ENCODE measurements at regions not wholly inside any gene's neighbourhood (a gene's known extent, or its start where the extent isn't known, plus 50 kb on each side); places are given as distances from the start of the nearest gene placed in this dataset.

DNA sequence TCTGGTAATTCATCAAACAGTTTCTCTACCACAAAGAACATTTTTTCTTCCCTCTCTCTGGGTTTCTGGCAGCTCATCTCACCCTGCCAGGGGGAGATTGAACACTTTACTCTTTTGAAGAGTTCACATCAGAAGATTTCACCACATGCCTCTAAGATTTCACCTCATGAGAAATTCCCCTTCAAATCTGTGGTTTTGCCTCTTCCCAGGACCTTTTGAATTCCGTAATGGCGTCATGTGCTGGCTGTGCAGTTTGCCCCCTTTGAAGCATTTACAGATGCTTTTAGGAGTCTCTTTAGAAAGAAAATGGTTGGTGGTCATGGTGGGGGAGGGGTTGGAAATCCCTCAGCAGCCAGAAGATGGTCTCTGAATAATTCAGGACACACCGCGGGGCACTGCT lies 486.1 kb downstream of the QKI start:
- Mint-ChIP-seq H3K27ac (ENCODE audit: unreplicated experiment) (no peak overlapping the region), H3K9me3 (ENCODE audit: unreplicated experiment) (no peaks in the 10 kb centered on the region), H3K4me3 (ENCODE audit: unreplicated experiment) (no peak overlapping the region), H3K27me3 (ENCODE audit: unreplicated experiment) (no peaks in the 10 kb centered on the region), H3K36me3 (ENCODE audit: low read depth, unreplicated experiment) (no peaks in the 10 kb centered on the region), H3K4me1 (ENCODE audit: unreplicated experiment) (no peaks in the 10 kb centered on the region)
- DNase-seq (ENCODE audit: low spot score): no peak
- TF ChIP-seq, protein P1, sequence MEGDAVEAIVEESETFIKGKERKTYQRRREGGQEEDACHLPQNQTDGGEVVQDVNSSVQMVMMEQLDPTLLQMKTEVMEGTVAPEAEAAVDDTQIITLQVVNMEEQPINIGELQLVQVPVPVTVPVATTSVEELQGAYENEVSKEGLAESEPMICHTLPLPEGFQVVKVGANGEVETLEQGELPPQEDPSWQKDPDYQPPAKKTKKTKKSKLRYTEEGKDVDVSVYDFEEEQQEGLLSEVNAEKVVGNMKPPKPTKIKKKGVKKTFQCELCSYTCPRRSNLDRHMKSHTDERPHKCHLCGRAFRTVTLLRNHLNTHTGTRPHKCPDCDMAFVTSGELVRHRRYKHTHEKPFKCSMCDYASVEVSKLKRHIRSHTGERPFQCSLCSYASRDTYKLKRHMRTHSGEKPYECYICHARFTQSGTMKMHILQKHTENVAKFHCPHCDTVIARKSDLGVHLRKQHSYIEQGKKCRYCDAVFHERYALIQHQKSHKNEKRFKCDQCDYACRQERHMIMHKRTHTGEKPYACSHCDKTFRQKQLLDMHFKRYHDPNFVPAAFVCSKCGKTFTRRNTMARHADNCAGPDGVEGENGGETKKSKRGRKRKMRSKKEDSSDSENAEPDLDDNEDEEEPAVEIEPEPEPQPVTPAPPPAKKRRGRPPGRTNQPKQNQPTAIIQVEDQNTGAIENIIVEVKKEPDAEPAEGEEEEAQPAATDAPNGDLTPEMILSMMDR (IDR thresholded peaks at IDR 0.05; ENCODE audit: unreplicated experiment): no peak

- Mint-ChIP-seq H3K4me1 (ENCODE audit: unreplicated experiment) (no peaks in the 10 kb centered on the region), H3K27ac (ENCODE audit: unreplicated experiment) (no peak overlapping the region), H3K36me3 (ENCODE audit: low read depth, unreplicated experiment) (no peaks in the 10 kb centered on the region), H3K27me3 (ENCODE audit: unreplicated experiment) (no peaks in the 10 kb centered on the region), H3K4me3 (ENCODE audit: unreplicated experiment) (no peak overlapping the region), H3K9me3 (ENCODE audit: unreplicated experiment) (no peaks in the 10 kb centered on the region)
- DNase-seq (ENCODE audit: low spot score): no peak
- TF ChIP-seq, protein P1 (IDR thresholded peaks at IDR 0.05; ENCODE audit: unreplicated experiment): no peak
Observed at GRCh38 chr6:163897669-163898068, 483.2 kb downstream of the QKI start.

DNA sequence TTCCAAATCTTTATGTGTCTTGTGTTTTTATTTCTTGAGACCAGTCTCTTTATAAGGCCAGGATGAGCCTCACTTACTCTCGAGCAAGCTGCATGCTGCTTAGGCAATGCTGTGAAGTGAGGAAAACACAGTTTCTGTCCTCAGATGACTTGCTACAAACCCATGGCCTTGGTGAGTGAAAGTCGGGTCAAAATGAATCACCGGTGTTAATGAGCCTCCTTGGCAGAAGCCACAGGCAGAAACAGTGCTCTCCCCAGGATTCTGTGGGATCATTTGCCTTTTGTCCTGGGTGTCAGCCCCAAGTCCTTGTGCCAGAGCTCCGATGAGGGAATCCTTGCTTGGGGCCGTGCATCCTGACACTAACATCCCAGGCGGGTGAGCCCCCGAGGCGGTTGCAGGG lies 482.5 kb downstream of the QKI start:
- Mint-ChIP-seq H3K4me1 (ENCODE audit: unreplicated experiment) (no peaks in the 10 kb centered on the region), H3K27ac (ENCODE audit: unreplicated experiment) (no peak overlapping the region), H3K27me3 (ENCODE audit: unreplicated experiment) (no peaks in the 10 kb centered on the region), H3K36me3 (ENCODE audit: low read depth, unreplicated experiment) (no peaks in the 10 kb centered on the region), H3K4me3 (ENCODE audit: unreplicated experiment) (no peak overlapping the region), H3K9me3 (ENCODE audit: unreplicated experiment) (no peaks in the 10 kb centered on the region)
- DNase-seq (ENCODE audit: low spot score): no peak
- TF ChIP-seq, protein P1 (IDR thresholded peaks at IDR 0.05; ENCODE audit: unreplicated experiment): no peak

- Mint-ChIP-seq H3K27me3 (ENCODE audit: unreplicated experiment) (no peaks in the 10 kb centered on the region), H3K4me3 (ENCODE audit: unreplicated experiment) (no peak overlapping the region)
Observed at GRCh38 chr6:163895162-163895561, 480.6 kb downstream of the QKI start.

DNA sequence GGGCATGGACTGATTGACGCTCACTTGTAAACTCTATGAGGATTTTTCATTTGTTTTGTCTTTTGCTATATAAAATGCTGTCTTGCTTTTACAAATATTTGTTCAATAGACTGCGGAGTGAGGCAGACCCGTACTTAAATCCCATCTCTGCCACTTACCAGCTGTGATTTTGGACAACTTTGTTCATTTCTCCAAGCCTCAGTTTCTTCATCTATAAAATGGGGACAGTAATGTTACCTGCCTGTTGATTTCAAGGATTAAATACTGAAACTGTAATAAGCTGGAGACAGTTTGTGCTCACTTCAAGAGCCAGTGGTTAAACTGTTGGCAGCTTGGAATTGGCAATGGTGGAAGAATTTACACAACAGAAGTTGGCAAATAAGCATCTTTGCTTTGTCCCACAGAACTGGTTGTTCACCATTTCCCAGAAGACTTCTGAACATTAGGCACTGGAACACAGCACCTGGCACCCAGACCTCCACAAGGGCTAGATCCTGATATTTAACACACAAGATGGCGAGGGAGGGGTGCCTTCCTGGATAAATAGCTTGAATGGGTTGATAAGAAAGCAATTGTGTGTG lies 479.2 kb downstream of the QKI start:
- Mint-ChIP-seq H3K27ac (ENCODE audit: unreplicated experiment) (no peak overlapping the region), H3K4me1 (ENCODE audit: unreplicated experiment) (no peaks in the 10 kb centered on the region), H3K36me3 (ENCODE audit: low read depth, unreplicated experiment) (no peaks in the 10 kb centered on the region), H3K27me3 (ENCODE audit: unreplicated experiment) (no peaks in the 10 kb centered on the region), H3K9me3 (ENCODE audit: unreplicated experiment) (no peaks in the 10 kb centered on the region), H3K4me3 (ENCODE audit: unreplicated experiment) (no peak overlapping the region)
- TF ChIP-seq, protein P1 (IDR thresholded peaks at IDR 0.05; ENCODE audit: unreplicated experiment): no peak
- no peak for DNase-seq (ENCODE audit: low spot score)

More at GRCh38 chr6:163895162-163895561, 480.6 kb downstream of the QKI start:
- TF ChIP-seq, protein P1 (IDR thresholded peaks at IDR 0.05; ENCODE audit: unreplicated experiment): no peak
- Mint-ChIP-seq H3K36me3 (ENCODE audit: low read depth, unreplicated experiment) (no peaks in the 10 kb centered on the region), H3K27ac (ENCODE audit: unreplicated experiment) (no peak overlapping the region), H3K9me3 (ENCODE audit: unreplicated experiment) (no peaks in the 10 kb centered on the region), H3K4me1 (ENCODE audit: unreplicated experiment) (no peaks in the 10 kb centered on the region)
- DNase-seq (ENCODE audit: low spot score): no peak
